IMR-90 (cell line): ENCODE measurements at regions not wholly inside any gene's neighbourhood (a gene's known extent, or its start where the extent isn't known, plus 50 kb on each side); places are given as distances from the start of the nearest gene placed in this dataset.

ENCODE experiments used
- BHLHE40 ChIP-seq: fragments of 150-350 bp; IDR thresholded peaks from 2 replicates; pipeline ENCODE4 v1.6.1; 2016; ENCODE audit warnings: mild to moderate bottlenecking, low read depth, low read length
- CTCF ChIP-seq: conservative IDR thresholded peaks from 2 replicates; pipeline ENCODE4 v1.5.1; 2012; ENCODE audit warnings: mild to moderate bottlenecking, low read depth, low read length, improper control_type of control experiment
- MXI1 ChIP-seq: IDR thresholded peaks from 2 replicates; pipeline ENCODE4 v1.6.1; 2012; ENCODE audit warnings: low read depth, mild to moderate bottlenecking, low read length, moderate library complexity, borderline replicate concordance
- POLR2A ChIP-seq: IDR thresholded peaks from 2 replicates; pipeline ENCODE4 v1.6.1; 2012; ENCODE audit warnings: mild to moderate bottlenecking, low read depth, low read length
- USF2 ChIP-seq: fragments of 150-350 bp; IDR thresholded peaks from 2 replicates; pipeline ENCODE4 v1.6.1; 2017; ENCODE audit warnings: mild to moderate bottlenecking, antibody characterized with exemption, low read length, low read depth

GRCh38 chr10:64430690-64431323 is 909.6 kb downstream of the REEP3 start:
- no peak for TF ChIP-seq POLR2A
- TF ChIP-seq BHLHE40: no peak
- no peak for TF ChIP-seq CTCF
- TF ChIP-seq USF2: no peak
- TF ChIP-seq MXI1: no peak
